Activated gamma-delta T cell treated with Interleukin-2 at 50 U/mL for 16 hours (primary cell): ENCODE measurements at regions not wholly inside any gene's neighbourhood (a gene's known extent, or its start where the extent isn't known, plus 50 kb on each side); places are given as distances from the start of the nearest gene placed in this dataset.

Experiments used
- DNase-seq: peaks from one replicate; pipeline ENCODE4 v3.0.0-alpha.2; 2020

GRCh38 chr14:100638211-100638855, 51.1 kb upstream of the BEGAIN start:
- DNase-seq: no peak

- DNase-seq: no peak
Observed at GRCh38 chr14:100639280-100639679, 52.1 kb upstream of the BEGAIN start.

GRCh38 chr14:100640471-100641273, 53.5 kb upstream of the BEGAIN start:
- DNase-seq: peak; percentile 78

- no peak for DNase-seq
Observed at GRCh38 chr14:100641274-100641860, 54.1 kb upstream of the BEGAIN start.

- DNase-seq: no peak
Observed at GRCh38 chr14:100643426-100643825, 56.2 kb upstream of the BEGAIN start.

- no peak for DNase-seq
Observed at GRCh38 chr14:100644383-100644782, 57.2 kb upstream of the BEGAIN start.

GRCh38 chr14:100644784-100645183, 57.6 kb upstream of the BEGAIN start:
- DNase-seq: no peak

GRCh38 chr14:100645196-100645981, 58.2 kb upstream of the BEGAIN start:
- peak; percentile 79 for DNase-seq

- no peak for DNase-seq
Observed at GRCh38 chr14:100645982-100646314, 58.7 kb upstream of the BEGAIN start.

GRCh38 chr14:100648474-100649172, 61.4 kb upstream of the BEGAIN start:
- DNase-seq: no peak

GRCh38 chr14:100649173-100649519, 61.9 kb upstream of the BEGAIN start:
- DNase-seq: no peak

GRCh38 chr14:100651999-100652508, 64.8 kb upstream of the BEGAIN start:
- no peak for DNase-seq

- DNase-seq: no peak
Observed at GRCh38 chr14:100652744-100653143, 65.5 kb upstream of the BEGAIN start.

- DNase-seq: no peak
Observed at GRCh38 chr14:100653409-100653808, 66.2 kb upstream of the BEGAIN start.

GRCh38 chr14:100654025-100654813, 67.0 kb upstream of the BEGAIN start:
- no peak for DNase-seq

- peak; percentile 42 for DNase-seq
Observed at GRCh38 chr14:100654814-100655740, 67.9 kb upstream of the BEGAIN start.

GRCh38 chr14:100655741-100656085, 68.5 kb upstream of the BEGAIN start:
- no peak for DNase-seq

- DNase-seq: no peak
Observed at GRCh38 chr14:100656996-100657395, 69.7 kb upstream of the DLK1 start.

- no peak for DNase-seq
Observed at GRCh38 chr14:100657780-100658179, 68.9 kb upstream of the DLK1 start.

- no peak for DNase-seq
Observed at GRCh38 chr14:100658181-100658886, 68.4 kb upstream of the DLK1 start.
